ENCODE measurements at regions not wholly inside any gene's neighbourhood (a gene's known extent, or its start where the extent isn't known, plus 50 kb on each side); places are given as distances from the start of the nearest gene placed in this dataset.

- DNase-seq = peak; percentile 32
Measured at GRCh38 chr4:14184265-14184664, 556.7 kb upstream of the BOD1L1 start.

GRCh38 chr4:14184767-14185166 is 557.2 kb upstream of the BOD1L1 start:
- DNase-seq = no peak

GRCh38 chr4:14188214-14188613 is 560.7 kb upstream of the BOD1L1 start:
- DNase-seq = no peak

GRCh38 chr4:14193601-14194000 is 566.1 kb upstream of the BOD1L1 start:
- DNase-seq = no peak

- DNase-seq = peak; percentile 54
Measured at GRCh38 chr4:14196131-14196530, 568.6 kb upstream of the BOD1L1 start.

GRCh38 chr4:14215116-14215770 is 587.7 kb upstream of the BOD1L1 start:
- no peak for DNase-seq

- no peak for DNase-seq
Measured at GRCh38 chr4:14217401-14217800, 589.9 kb upstream of the BOD1L1 start.

- no peak for DNase-seq
Measured at GRCh38 chr4:14218641-14219040, 591.1 kb upstream of the BOD1L1 start.

- no peak for DNase-seq
Measured at GRCh38 chr4:14221176-14221575, 593.7 kb upstream of the BOD1L1 start.

GRCh38 chr4:14222377-14223029 is 595.0 kb upstream of the BOD1L1 start:
- DNase-seq = no peak

- DNase-seq = no peak
Measured at GRCh38 chr4:14223461-14223860, 595.9 kb upstream of the BOD1L1 start.

GRCh38 chr4:14225688-14226207 is 598.2 kb upstream of the BOD1L1 start:
- no peak for DNase-seq

- DNase-seq = no peak
Measured at GRCh38 chr4:14233126-14233525, 605.6 kb upstream of the BOD1L1 start.

- DNase-seq = peak; percentile 18
Measured at GRCh38 chr4:14234307-14234706, 606.8 kb upstream of the BOD1L1 start.

- no peak for DNase-seq
Measured at GRCh38 chr4:14236359-14236758, 608.8 kb upstream of the BOD1L1 start.

- DNase-seq = no peak
Measured at GRCh38 chr4:14237911-14238310, 610.4 kb upstream of the BOD1L1 start.

GRCh38 chr4:14241574-14241973 is 614.0 kb upstream of the BOD1L1 start:
- no peak for DNase-seq

- no peak for DNase-seq
Measured at GRCh38 chr4:14247767-14248166, 620.2 kb upstream of the BOD1L1 start.

GRCh38 chr4:14249226-14249625 is 621.7 kb upstream of the BOD1L1 start:
- DNase-seq = no peak

GRCh38 chr4:14254252-14254651 is 626.7 kb upstream of the BOD1L1 start:
- peak; percentile 7 for DNase-seq

GRCh38 chr4:14254926-14255325 is 627.4 kb upstream of the BOD1L1 start:
- DNase-seq = no peak

GRCh38 chr4:14257903-14258302 is 630.4 kb upstream of the BOD1L1 start:
- DNase-seq = no peak

- DNase-seq = no peak
Measured at GRCh38 chr4:14259936-14260335, 632.4 kb upstream of the BOD1L1 start.

GRCh38 chr4:14260591-14260990 is 633.1 kb upstream of the BOD1L1 start:
- no peak for DNase-seq

GRCh38 chr4:14262221-14262620 is 634.7 kb upstream of the BOD1L1 start:
- no peak for DNase-seq
